ENCODE measurements at regions not wholly inside any gene's neighbourhood (a gene's known extent, or its start where the extent isn't known, plus 50 kb on each side); places are given as distances from the start of the nearest gene placed in this dataset.
"Not testable (repeated sequence)": the region's sequence is repeated elsewhere in the genome, so short reads cannot be mapped to it uniquely, and the experiment has no call there.

DNA sequence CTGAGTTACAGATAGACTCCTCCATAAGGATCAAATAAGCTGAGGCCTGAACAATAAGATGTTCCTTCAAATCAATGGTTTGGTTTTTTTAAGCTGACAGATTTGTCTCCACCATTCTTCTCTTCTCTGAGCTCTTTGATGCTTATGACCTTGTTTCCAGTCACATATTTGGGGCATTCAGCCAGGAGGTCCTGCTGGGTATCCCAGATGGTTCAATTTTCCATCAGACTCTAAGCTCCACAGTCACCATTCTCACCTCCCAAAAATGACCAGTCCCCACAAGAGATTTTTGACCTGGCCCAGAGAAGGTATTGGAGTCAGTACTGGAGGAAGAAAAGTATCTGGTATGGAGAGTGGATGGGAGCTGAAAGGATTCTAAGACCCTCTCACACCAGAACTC is 74.6 kb upstream of the FRMPD3 start:
- no peak for ATAC-seq
- Histone ChIP-seq H3K27me3 (no peaks in the 10 kb centered on the region), H3K36me3 (no peaks in the 10 kb centered on the region), H3K27ac (no peak overlapping the region), H3K4me3 (no peak overlapping the region), H3K9me3 (no peaks in the 10 kb centered on the region), H3K4me1 (no peaks in the 10 kb centered on the region)
- no peak for DNase-seq
- intact Hi-C loops (cut with DNase I): no loop called here
- TF ChIP-seq, protein P1, sequence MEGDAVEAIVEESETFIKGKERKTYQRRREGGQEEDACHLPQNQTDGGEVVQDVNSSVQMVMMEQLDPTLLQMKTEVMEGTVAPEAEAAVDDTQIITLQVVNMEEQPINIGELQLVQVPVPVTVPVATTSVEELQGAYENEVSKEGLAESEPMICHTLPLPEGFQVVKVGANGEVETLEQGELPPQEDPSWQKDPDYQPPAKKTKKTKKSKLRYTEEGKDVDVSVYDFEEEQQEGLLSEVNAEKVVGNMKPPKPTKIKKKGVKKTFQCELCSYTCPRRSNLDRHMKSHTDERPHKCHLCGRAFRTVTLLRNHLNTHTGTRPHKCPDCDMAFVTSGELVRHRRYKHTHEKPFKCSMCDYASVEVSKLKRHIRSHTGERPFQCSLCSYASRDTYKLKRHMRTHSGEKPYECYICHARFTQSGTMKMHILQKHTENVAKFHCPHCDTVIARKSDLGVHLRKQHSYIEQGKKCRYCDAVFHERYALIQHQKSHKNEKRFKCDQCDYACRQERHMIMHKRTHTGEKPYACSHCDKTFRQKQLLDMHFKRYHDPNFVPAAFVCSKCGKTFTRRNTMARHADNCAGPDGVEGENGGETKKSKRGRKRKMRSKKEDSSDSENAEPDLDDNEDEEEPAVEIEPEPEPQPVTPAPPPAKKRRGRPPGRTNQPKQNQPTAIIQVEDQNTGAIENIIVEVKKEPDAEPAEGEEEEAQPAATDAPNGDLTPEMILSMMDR (IDR thresholded peaks at IDR 0.05): no peak
- no peak for TF ChIP-seq POLR2A (IDR thresholded peaks at IDR 0.05)

DNA sequence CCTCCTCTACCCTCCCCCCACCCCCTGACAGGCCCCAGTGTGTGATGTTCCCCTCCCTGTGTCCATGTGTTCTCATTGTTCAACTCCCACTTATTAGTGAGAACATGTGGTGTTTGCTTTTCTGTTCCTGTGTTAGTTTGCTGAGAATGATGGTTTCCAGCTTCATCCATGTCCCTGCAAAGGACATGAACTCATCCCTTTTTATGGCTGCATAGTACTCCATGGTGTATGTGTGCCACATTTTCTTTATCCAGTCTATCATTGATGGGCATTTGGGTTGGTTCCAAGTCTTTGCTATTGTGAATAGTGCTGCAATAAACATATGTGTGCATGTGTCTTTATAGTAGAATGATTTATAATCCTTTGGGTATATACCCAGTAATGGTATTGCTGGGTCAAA is 73.3 kb upstream of the FRMPD3 start:
- DNase-seq; intact Hi-C loops (cut with DNase I); H3K27me3 ChIP-seq; ATAC-seq; H3K36me3 ChIP-seq; H3K27ac ChIP-seq; H3K9me3 ChIP-seq; H3K4me1 ChIP-seq; H3K4me3 ChIP-seq: not testable (repeated sequence)

DNA sequence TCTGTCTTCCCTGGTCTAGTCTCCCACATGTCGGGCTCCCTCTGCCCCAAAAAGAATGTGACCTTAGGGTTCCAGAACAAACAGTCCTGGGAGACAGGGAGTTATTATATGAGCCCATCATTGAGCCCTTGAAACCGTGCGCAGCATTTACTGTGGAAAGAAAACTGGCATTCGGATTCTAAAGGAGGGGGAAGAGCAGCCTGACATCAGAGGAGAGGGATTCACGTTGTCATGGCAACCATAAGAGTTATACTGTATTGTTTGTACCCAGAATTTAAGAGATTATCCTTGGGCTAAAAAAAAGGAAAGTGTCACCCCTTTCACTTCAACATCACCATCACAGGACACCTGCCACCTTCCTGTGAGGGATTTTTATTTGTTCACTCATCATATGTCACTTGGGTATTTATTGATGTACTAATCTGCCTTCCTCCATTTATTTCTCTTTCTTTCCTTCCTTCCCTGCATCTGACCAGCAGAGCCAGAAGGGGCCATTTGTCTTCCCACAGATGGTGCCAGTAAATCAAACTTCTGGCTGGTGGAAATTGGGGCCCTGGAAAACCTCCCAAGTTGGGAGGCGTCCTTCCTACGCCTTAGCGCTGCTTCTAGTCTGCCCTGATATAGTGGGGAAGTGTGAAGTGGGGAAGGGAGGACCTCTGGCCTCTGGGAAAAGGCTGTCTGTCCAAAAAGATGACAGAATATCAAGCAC is 64.9 kb upstream of the FRMPD3 start:
- ATAC-seq (no peak), DNase-seq (no peak)
- TF ChIP-seq, protein P1 (IDR thresholded peaks at IDR 0.05): no peak
- no peak for TF ChIP-seq POLR2A (IDR thresholded peaks at IDR 0.05)
- Histone ChIP-seq H3K36me3 (no peaks in the 10 kb centered on the region), H3K4me3 (no peak overlapping the region), H3K9me3 (no peaks in the 10 kb centered on the region), H3K27me3 (peaks cover 0 to 33% (median 0%) of the 10 kb centered on the region in 9 donors), H3K4me1 (no peaks in the 10 kb centered on the region), H3K27ac (no peak overlapping the region)
- WGBS, 4 donors: 61 to 68% (median 65%) methylated on average over 8 of the region's 8 CpGs
- intact Hi-C loops (cut with DNase I): no loop called here

DNA sequence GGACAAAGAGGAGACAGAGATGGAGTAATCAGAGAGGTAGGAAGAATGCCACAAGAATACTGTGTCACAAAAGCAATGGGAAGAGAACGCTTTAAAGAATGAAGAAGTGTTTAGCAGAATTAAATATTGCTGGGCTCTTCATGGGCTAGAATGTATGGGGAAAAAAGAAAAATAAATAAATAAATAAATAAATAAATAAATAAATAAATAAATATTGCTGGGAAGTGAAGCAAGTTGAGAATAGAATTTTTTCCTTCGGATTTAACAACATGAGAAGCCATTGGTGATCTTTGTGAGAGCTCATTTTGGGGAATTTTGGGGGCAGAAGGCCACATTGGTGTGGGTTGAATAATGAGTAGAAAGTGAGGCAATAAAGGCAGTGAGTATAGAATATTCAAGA is 59.7 kb upstream of the FRMPD3 start:
- H3K27me3 ChIP-seq: peaks cover 0 to 17% (median 0%) of the 10 kb centered on the region in 9 donors
- 54 to 82% (median 76%) methylated on average over 2 of the region's 2 CpGs for WGBS, 4 donors
- no peak for ATAC-seq
- no peak overlapping the region for H3K27ac ChIP-seq
- no peak for DNase-seq
- H3K4me1 ChIP-seq: no peaks in the 10 kb centered on the region
- peaks cover 0 to 19% (median 0%) of the 10 kb centered on the region in 12 donors for H3K9me3 ChIP-seq
- TF ChIP-seq POLR2A (IDR thresholded peaks at IDR 0.05): no peak
- TF ChIP-seq, protein P1 (IDR thresholded peaks at IDR 0.05): no peak
- H3K4me3 ChIP-seq: no peak overlapping the region
- no peaks in the 10 kb centered on the region for H3K36me3 ChIP-seq
- intact Hi-C loops (cut with DNase I): no loop called here

DNA sequence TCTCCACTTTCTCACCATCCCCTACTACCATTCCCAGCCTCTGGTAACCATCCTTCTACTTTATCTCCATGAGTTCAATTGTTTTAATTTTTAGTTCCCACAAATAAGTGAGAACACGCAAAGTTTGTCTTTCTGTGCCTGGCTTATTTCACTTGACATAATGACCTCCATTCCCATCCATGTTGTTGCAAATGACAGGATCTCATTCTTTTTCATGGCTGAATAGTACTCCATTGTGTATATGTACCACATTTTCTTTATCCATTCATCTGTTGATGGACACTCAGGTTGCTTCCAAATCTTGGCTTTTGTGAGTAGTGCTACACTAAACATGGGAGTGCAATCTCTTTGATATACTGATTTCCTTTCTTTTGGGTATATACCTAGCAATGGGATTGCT is 55.8 kb upstream of the FRMPD3 start:
- Histone ChIP-seq H3K27me3 (peaks cover 0 to 15% (median 0%) of the 10 kb centered on the region in 9 donors), H3K9me3 (peaks cover 0 to 20% (median 0%) of the 10 kb centered on the region in 12 donors)
- H3K36me3 ChIP-seq; ATAC-seq; DNase-seq; H3K4me3 ChIP-seq; H3K27ac ChIP-seq; intact Hi-C loops (cut with DNase I); H3K4me1 ChIP-seq: not testable (repeated sequence)
- 83 to 93% (median 88%) methylated on average over 1 of the region's 1 CpG for WGBS, 4 donors
